COR-L47 (cell line): ENCODE measurements at regions not wholly inside any gene's neighbourhood (a gene's known extent, or its start where the extent isn't known, plus 50 kb on each side); places are given as distances from the start of the nearest gene placed in this dataset.
A peak's percentile ranks its signal among the peaks of the same experiment; 100 is the strongest.
"Not testable (repeated sequence)": the region's sequence is repeated elsewhere in the genome, so short reads cannot be mapped to it uniquely, and the experiment has no call there.

Experiments used
- DNase-seq: peaks from one replicate; lab custom pipeline; 2025; lab: John Stamatoyannopoulos, UW

GRCh38 chr17:20908313-20909267 is 134.2 kb downstream of the USP22 start:
- peak; percentile 57 for DNase-seq

DNA sequence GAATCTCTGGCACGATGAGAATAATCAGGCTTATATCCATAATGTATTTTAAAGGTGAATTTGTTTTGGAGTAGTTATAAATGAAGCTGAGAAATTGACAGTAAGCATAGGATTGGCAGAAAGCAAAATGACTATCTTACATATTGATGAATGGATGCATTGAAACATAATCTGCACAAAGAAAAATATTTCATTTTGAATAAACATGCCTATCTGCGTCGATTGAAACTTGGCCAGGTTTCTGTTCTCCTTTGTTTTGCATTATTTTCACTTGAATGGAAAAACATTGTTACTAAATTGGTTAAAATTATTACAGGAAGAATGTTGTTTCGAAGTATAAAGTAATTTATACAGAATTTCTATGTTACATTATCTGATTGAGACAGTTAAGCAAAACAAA is 128.2 kb downstream of the USP22 start:
- DNase-seq: no peak

- no peak for DNase-seq
These were observed 126.4 kb downstream of the USP22 start for GRCh38 chr17:20916383-20916782.

- not testable (repeated sequence) for DNase-seq
These were observed 125.1 kb downstream of the USP22 start for GRCh38 chr17:20917610-20918306.

DNA sequence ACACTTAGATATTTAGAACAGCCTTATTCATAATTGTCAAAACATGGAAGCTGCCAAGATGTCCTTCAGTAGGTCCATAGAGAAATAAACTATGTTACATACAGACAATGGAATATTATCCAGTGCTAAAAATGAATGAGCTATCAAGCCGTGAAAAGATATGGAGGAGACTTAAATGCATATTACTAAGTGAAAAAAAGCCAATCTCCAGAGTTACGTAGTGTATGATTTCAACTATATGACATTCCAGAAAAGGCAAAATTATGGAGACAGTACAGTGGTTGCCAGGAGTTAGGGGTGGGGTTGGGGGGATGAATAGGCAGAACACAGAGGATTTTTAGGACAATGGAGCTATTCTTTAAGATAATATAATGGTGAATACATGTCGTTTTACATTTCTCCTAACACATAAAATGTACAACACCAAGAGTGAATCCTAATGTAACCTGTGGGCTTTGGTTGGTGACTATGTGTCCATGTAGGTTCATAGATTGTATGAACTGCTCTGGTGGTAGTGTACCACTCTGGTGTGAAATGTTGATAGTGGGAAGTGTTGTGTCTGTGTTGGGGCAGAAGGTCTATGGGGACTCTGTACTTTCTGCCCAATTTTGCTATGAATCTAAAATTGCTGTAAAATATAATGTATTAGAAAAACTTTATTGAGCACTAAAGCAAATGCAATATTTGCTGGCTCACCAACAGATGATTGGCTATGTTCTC is 122.6 kb downstream of the USP22 start:
- DNase-seq: no peak

- DNase-seq: no peak
These were observed 122.0 kb downstream of the USP22 start for GRCh38 chr17:20920815-20921199.

- no peak for DNase-seq
These were observed 120.6 kb downstream of the USP22 start for GRCh38 chr17:20922128-20922670.

GRCh38 chr17:20924306-20924705 is 118.5 kb downstream of the USP22 start:
- DNase-seq: no peak

- DNase-seq: no peak
These were observed 117.7 kb downstream of the USP22 start for GRCh38 chr17:20925091-20925490.

DNA sequence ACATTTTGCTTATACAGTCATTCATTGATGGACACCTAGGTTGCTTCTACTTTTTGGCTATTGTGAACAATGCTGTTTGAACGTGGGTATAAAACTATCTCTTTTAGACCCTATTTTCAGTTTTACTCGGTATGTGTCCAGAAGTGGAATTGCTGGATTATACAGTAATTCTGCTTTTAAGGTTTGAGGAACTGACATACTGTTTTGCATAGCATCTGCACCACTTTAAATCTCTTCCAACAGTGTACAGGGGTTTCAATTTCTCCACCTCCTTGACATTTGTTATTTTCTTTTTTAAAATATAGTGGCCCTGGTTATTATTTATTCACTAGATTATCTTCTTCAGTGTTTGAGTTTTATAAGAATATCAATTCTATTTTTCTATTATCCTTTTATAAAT is 116.9 kb downstream of the USP22 start:
- DNase-seq: no peak

GRCh38 chr17:20926532-20926931 is 116.3 kb downstream of the USP22 start:
- DNase-seq: no peak

- no peak for DNase-seq
These were observed 115.4 kb downstream of the USP22 start for GRCh38 chr17:20927308-20927977.

GRCh38 chr17:20929334-20929733 is 113.5 kb downstream of the USP22 start:
- DNase-seq: no peak

DNA sequence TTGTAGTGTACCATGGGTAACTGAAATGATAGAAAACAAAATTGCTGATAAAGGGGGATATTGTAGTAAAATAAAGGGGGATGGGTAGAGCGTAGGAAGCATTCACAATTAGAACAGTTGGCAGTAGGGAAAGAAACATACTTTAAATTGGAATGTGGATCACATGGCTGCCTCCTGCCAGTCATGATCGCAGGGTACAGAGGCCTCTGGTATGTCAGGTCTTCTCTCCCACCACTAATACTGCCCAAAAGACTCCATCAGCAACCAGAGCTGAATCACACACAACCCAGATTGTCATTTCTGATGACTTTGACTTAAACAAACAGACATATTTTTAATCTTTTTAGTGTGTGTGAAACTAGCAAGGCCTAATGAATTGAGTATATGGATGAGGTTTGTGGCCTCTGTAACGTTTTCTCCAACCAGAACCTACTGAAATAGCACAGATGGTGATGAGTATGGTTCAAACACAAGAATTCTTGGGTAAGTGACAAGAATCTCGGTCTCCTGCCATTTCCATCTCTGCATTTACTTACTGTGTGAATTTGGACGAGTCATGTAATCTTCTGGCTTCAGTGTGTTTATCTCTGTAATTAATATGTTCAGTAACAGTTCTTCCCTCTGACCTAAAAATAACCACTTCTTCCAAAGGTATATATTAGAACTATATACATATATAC is 112.6 kb downstream of the USP22 start:
- DNase-seq: no peak

GRCh38 chr17:20933040-20933439 is 109.8 kb downstream of the USP22 start:
- not testable (repeated sequence) for DNase-seq

- DNase-seq: no peak
These were observed 108.5 kb downstream of the USP22 start for GRCh38 chr17:20934288-20934687.

- DNase-seq: no peak
These were observed 107.1 kb downstream of the USP22 start for GRCh38 chr17:20935740-20936139.

DNA sequence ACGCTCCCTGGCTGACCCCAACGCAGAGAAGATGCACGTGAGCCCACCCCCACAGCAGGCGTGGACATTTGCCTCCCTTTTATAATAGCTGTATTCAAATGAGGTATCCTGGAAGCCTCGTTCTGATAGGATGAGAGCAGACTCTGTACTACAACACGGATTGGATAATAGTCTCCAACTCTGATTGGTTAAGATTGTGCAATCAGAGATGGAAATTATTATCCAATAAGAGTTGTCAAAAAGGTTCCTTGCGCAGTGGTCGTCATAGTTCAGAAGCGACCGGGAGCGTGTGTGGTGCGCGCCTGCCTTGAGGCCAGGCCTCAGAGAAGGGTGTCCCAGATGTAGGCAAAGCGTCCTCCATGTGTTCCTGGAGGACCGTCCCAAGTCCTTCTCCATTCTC is 104.6 kb downstream of the USP22 start:
- DNase-seq: no peak

- no peak for DNase-seq
These were observed 103.7 kb downstream of the USP22 start for GRCh38 chr17:20938988-20939615.

DNA sequence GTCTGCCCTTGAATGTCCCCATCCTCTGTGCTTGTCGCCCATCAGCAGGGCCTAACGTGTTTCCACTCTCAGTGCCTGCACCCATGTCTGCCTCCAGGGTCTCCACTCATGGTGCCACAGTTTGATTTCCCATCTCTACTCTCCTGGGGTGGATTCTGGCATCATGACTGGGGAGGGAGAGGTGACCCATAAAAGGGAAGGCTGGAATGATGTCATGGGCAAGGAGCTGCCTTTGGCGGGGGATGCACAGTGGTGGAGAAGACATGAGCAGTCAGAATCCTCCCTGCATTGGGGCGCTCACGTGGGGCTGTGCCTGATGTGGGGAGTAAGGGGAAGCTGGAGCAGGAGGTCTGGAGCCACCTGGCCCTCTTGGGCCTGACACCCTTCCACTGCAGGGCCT is 100.9 kb downstream of the USP22 start:
- DNase-seq: no peak
